ENCODE measurements at regions not wholly inside any gene's neighbourhood (a gene's known extent, or its start where the extent isn't known, plus 50 kb on each side); places are given as distances from the start of the nearest gene placed in this dataset.

DNA sequence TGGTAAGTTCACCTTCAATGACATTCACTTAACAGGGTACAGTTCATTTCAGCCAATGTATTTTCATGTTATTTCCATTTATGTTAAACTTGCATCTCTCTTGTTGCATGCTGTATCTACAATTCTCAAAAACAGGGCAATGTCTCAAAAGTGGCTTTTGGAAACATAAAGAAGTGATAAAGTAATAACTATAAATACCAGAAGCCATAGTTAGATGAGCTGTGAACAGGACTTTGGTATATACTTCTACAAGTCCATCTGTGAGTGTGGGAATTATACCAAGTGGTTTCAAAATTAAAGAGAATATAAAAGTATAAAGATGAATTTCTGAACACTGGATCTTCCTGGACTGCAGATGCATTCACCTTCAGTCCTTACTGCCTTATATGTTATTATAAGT lies 585.4 kb upstream of the PBX1 start:
- Histone ChIP-seq H3K27ac (ENCODE audit: control insufficient read depth, insufficient read depth) (no peak overlapping the region), H2AFZ (ENCODE audit: control insufficient read depth, low read depth, low read length) (no peak overlapping the region), H4K20me1 (ENCODE audit: control insufficient read depth, insufficient read depth) (no peaks in the 10 kb centered on the region), H3K27me3 (replicated peaks in 1 of 2; ENCODE audit: control insufficient read depth in 2 of 2, insufficient read depth in 2 of 2, low read length in 1 of 2) (no peaks in the 10 kb centered on the region), H3K9ac (ENCODE audit: control insufficient read depth, insufficient read depth, low read length) (no peak overlapping the region), H3K4me2 (ENCODE audit: control insufficient read depth, insufficient read depth) (no peak overlapping the region), H3K4me1 (ENCODE audit: control insufficient read depth, insufficient read depth, low read length) (no peaks in the 10 kb centered on the region), H3K4me3 (no peak overlapping the region), H3K9me3 (replicated peaks; ENCODE audit: control insufficient read depth, insufficient read depth, low read length) (no peaks in the 10 kb centered on the region), H3K79me2 (ENCODE audit: control insufficient read depth, insufficient read depth, low read length) (no peaks in the 10 kb centered on the region), H3K36me3 (ENCODE audit: control insufficient read depth in 2 of 2, insufficient read depth in 2 of 2, low read length in 1 of 2) (no peaks in the 10 kb centered on the region)
- TF ChIP-seq RBBP5 (conservative IDR thresholded peaks at IDR 0.05) = no peak
- TF ChIP-seq SIN3A (IDR thresholded peaks at IDR 0.05; ENCODE audit: low read depth, low read length) = no peak
- TF ChIP-seq BMI1 (IDR thresholded peaks at IDR 0.05; ENCODE audit: borderline replicate concordance) = no peak
- ChIA-PET SMC1A (ENCODE audit: uncharacterized antibody, unreplicated experiment) (no interaction called here), RAD21 (ENCODE audit: unreplicated experiment) (no interaction called here), POLR2A (no interaction called here), CTCF (no interaction called here)
- DNase-seq (ENCODE audit: low read depth, low spot score) = no peak
- no peak for FAIRE-seq
- BruUV-seq (replicated peaks) = no TSS peak
- intact Hi-C loops (cut with micrococcal nuclease; ENCODE audit: unreplicated experiment) = no loop called here
- in situ Hi-C loops (cut with MboI) = no loop called here
- no peak for ATAC-seq

DNA sequence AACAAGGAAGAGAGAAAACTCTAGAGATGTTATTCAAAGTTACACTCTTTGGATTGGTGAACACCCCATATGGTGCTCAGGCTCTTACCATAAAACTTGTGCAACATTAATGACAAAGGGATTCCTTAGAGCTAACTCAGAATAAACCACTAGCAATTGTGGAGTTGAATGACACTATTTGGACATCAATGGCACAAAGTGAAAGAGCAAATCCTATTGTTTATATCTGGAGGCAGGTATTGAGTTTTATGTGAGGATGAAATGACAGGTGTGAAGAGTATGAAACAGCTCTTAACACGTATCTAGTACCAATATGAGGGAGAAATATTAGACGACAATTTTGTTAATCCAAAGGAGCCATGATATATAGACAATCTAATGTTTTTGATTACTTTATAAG lies 584.9 kb upstream of the PBX1 start:
- ChIA-PET RAD21 (ENCODE audit: unreplicated experiment) (no interaction called here), SMC1A (ENCODE audit: uncharacterized antibody, unreplicated experiment) (no interaction called here), POLR2A (no interaction called here), CTCF (no interaction called here)
- ATAC-seq = no peak
- Histone ChIP-seq H3K27me3 (replicated peaks in 1 of 2; ENCODE audit: control insufficient read depth in 2 of 2, insufficient read depth in 2 of 2, low read length in 1 of 2) (no peaks in the 10 kb centered on the region), H4K20me1 (ENCODE audit: control insufficient read depth, insufficient read depth) (no peaks in the 10 kb centered on the region), H3K4me1 (ENCODE audit: control insufficient read depth, insufficient read depth, low read length) (no peaks in the 10 kb centered on the region), H3K79me2 (ENCODE audit: control insufficient read depth, insufficient read depth, low read length) (no peaks in the 10 kb centered on the region), H2AFZ (ENCODE audit: control insufficient read depth, low read depth, low read length) (no peak overlapping the region), H3K4me2 (ENCODE audit: control insufficient read depth, insufficient read depth) (no peak overlapping the region), H3K36me3 (ENCODE audit: control insufficient read depth in 2 of 2, insufficient read depth in 2 of 2, low read length in 1 of 2) (no peaks in the 10 kb centered on the region), H3K9me3 (replicated peaks; ENCODE audit: control insufficient read depth, insufficient read depth, low read length) (no peaks in the 10 kb centered on the region), H3K4me3 (no peak overlapping the region), H3K9ac (ENCODE audit: control insufficient read depth, insufficient read depth, low read length) (no peak overlapping the region), H3K27ac (ENCODE audit: control insufficient read depth, insufficient read depth) (no peak overlapping the region)
- BruUV-seq (replicated peaks) = no TSS peak
- intact Hi-C loops (cut with micrococcal nuclease; ENCODE audit: unreplicated experiment) (no loop called here), in situ Hi-C loops (cut with MboI) (no loop called here)
- FAIRE-seq = no peak
- 4% methylated on average over 2 of the region's 2 CpGs for WGBS (ENCODE audit: insufficient coverage, insufficient replicate concordance, low lambda C conversion rate, missing lambda C conversion rate)
- DNase-seq (ENCODE audit: low read depth, low spot score) = no peak
- no peak for TF ChIP-seq FOXK2 (IDR thresholded peaks at IDR 0.05)
- TF ChIP-seq, protein P1, sequence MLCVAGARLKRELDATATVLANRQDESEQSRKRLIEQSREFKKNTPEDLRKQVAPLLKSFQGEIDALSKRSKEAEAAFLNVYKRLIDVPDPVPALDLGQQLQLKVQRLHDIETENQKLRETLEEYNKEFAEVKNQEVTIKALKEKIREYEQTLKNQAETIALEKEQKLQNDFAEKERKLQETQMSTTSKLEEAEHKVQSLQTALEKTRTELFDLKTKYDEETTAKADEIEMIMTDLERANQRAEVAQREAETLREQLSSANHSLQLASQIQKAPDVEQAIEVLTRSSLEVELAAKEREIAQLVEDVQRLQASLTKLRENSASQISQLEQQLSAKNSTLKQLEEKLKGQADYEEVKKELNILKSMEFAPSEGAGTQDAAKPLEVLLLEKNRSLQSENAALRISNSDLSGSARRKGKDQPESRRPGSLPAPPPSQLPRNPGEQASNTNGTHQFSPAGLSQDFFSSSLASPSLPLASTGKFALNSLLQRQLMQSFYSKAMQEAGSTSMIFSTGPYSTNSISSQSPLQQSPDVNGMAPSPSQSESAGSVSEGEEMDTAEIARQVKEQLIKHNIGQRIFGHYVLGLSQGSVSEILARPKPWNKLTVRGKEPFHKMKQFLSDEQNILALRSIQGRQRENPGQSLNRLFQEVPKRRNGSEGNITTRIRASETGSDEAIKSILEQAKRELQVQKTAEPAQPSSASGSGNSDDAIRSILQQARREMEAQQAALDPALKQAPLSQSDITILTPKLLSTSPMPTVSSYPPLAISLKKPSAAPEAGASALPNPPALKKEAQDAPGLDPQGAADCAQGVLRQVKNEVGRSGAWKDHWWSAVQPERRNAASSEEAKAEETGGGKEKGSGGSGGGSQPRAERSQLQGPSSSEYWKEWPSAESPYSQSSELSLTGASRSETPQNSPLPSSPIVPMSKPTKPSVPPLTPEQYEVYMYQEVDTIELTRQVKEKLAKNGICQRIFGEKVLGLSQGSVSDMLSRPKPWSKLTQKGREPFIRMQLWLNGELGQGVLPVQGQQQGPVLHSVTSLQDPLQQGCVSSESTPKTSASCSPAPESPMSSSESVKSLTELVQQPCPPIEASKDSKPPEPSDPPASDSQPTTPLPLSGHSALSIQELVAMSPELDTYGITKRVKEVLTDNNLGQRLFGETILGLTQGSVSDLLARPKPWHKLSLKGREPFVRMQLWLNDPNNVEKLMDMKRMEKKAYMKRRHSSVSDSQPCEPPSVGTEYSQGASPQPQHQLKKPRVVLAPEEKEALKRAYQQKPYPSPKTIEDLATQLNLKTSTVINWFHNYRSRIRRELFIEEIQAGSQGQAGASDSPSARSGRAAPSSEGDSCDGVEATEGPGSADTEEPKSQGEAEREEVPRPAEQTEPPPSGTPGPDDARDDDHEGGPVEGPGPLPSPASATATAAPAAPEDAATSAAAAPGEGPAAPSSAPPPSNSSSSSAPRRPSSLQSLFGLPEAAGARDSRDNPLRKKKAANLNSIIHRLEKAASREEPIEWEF (IDR thresholded peaks at IDR 0.05; ENCODE audit: insufficient replicate concordance, low read depth, low read length) = no peak
- no peak for TF ChIP-seq RUNX3 (IDR thresholded peaks at IDR 0.05; ENCODE audit: low read length)
- no peak for TF ChIP-seq EGR1 (IDR thresholded peaks at IDR 0.05; ENCODE audit: borderline replicate concordance in 1 of 2, low read depth in 2 of 2, low read length in 2 of 2)
- TF ChIP-seq ATF7 (IDR thresholded peaks at IDR 0.05; ENCODE audit: low read depth) = no peak
- no peak for TF ChIP-seq CEBPZ (IDR thresholded peaks at IDR 0.05; ENCODE audit: low read depth, low read length)
- no peak for TF ChIP-seq IKZF2 (IDR thresholded peaks at IDR 0.05)
- no peak for TF ChIP-seq ZNF384 (IDR thresholded peaks at IDR 0.05; ENCODE audit: borderline replicate concordance, low read depth, low read length)
